Tibial nerve (tissue), 4 donors: ENCODE measurements at regions not wholly inside any gene's neighbourhood (a gene's known extent, or its start where the extent isn't known, plus 50 kb on each side); places are given as distances from the start of the nearest gene placed in this dataset.

Source experiments
- DNase-seq, 2 donors: peaks; one replicate each; pipeline ENCODE4 v3.0.0-alpha.2; 2019; ENCODE audit warnings: low spot score in 2 of 2
- H3K27ac ChIP-seq, 4 donors: fragments of 200-600 bp; sonication (generic) in 3 of 4; one replicate each; pipeline ENCODE4 v1.5.1; 2017 to 2019; ENCODE audit warnings: mild to moderate bottlenecking in 1 of 4
- H3K27me3 ChIP-seq, 2 donors: fragments of 200-600 bp; sonication (generic) in 1 of 2; one replicate each; pipeline versions ENCODE4 v1.5.1 to v1.6.0; 2017 to 2019
- H3K36me3 ChIP-seq, 3 donors: fragments of 200-600 bp; sonication (generic); one replicate each; pipeline ENCODE4 v1.5.1; 2018 to 2019
- H3K4me1 ChIP-seq, 4 donors: fragments of 200-600 bp; sonication (generic) in 3 of 4; one replicate each; pipeline ENCODE4 v1.5.1; 2017 to 2019
- H3K4me3 ChIP-seq, 4 donors: fragments of 200-600 bp; sonication (generic) in 3 of 4; one replicate each; pipeline ENCODE4 v1.5.1; 2017 to 2019; ENCODE audit warnings: mild to moderate bottlenecking in 1 of 4, moderate library complexity in 1 of 4
- H3K9me3 ChIP-seq, 4 donors: fragments of 200-600 bp; sonication (generic) in 3 of 4; one replicate each; pipeline ENCODE4 v1.5.1; 2017 to 2019
- EP300 ChIP-seq, 2 donors: sonication (generic); formaldehyde crosslinking; IDR thresholded peaks; one replicate each; pipeline ENCODE4 v1.6.1; 2017; ENCODE audit warnings: antibody characterized with exemption in 2 of 2, mild to moderate bottlenecking in 1 of 2
- POLR2A ChIP-seq, 2 donors: fragments of 450-650 bp; IDR thresholded peaks; one replicate each; pipeline ENCODE4 v1.6.1; 2017; ENCODE audit warnings: antibody characterized with exemption in 2 of 2, mild to moderate bottlenecking in 2 of 2, moderate library complexity in 2 of 2
- WGBS, 2 donors: methylation state at CpG; one replicate each; pipeline ENCODE4 v1.1.5; 2018; 5-methylcytosine and 5-hydroxymethylcytosine counted together
- TF ChIP-seq, protein P1 (sequence below), 5 experiments: fragments of 200-600 bp in 3 of 5; fragments of 450-650 bp in 2 of 5; sonication (generic) in 3 of 5; IDR thresholded peaks; one replicate each; pipeline ENCODE4 v1.5.1; 2016 to 2019; ENCODE audit warnings: antibody characterized with exemption in 5 of 5, mild to moderate bottlenecking in 3 of 5, moderate library complexity in 2 of 5

GRCh38 chr4:19982556-19982955 lies 269.1 kb upstream of the SLIT2 start:
- Histone ChIP-seq H3K27me3 (no peaks in the 10 kb centered on the region), H3K27ac (no peak overlapping the region), H3K36me3 (no peaks in the 10 kb centered on the region), H3K4me1 (no peaks in the 10 kb centered on the region), H3K4me3 (no peak overlapping the region), H3K9me3 (peaks cover 0 to 24% (median 9%) of the 10 kb centered on the region in 4 donors)
- no peak for DNase-seq
- 77 to 90% methylated on average over 3 of the region's 3 CpGs for WGBS, 2 donors
- TF ChIP-seq POLR2A (IDR thresholded peaks at IDR 0.05) (no peak), EP300 (IDR thresholded peaks at IDR 0.05) (no peak)
- TF ChIP-seq, protein P1, sequence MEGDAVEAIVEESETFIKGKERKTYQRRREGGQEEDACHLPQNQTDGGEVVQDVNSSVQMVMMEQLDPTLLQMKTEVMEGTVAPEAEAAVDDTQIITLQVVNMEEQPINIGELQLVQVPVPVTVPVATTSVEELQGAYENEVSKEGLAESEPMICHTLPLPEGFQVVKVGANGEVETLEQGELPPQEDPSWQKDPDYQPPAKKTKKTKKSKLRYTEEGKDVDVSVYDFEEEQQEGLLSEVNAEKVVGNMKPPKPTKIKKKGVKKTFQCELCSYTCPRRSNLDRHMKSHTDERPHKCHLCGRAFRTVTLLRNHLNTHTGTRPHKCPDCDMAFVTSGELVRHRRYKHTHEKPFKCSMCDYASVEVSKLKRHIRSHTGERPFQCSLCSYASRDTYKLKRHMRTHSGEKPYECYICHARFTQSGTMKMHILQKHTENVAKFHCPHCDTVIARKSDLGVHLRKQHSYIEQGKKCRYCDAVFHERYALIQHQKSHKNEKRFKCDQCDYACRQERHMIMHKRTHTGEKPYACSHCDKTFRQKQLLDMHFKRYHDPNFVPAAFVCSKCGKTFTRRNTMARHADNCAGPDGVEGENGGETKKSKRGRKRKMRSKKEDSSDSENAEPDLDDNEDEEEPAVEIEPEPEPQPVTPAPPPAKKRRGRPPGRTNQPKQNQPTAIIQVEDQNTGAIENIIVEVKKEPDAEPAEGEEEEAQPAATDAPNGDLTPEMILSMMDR (IDR thresholded peaks at IDR 0.05), result no peak

GRCh38 chr4:19971829-19972228 lies 279.9 kb upstream of the SLIT2 start:
- H3K4me3 ChIP-seq, result no peak overlapping the region
- no peaks in the 10 kb centered on the region for H3K4me1 ChIP-seq
- no peaks in the 10 kb centered on the region for H3K36me3 ChIP-seq
- H3K27me3 ChIP-seq, result no peaks in the 10 kb centered on the region
- no peak overlapping the region for H3K27ac ChIP-seq
- peaks cover 0 to 7% (median 0%) of the 10 kb centered on the region in 4 donors for H3K9me3 ChIP-seq
- DNase-seq, result no peak
- TF ChIP-seq, protein P1 (IDR thresholded peaks at IDR 0.05), result no peak
- no peak for TF ChIP-seq EP300 (IDR thresholded peaks at IDR 0.05)
- TF ChIP-seq POLR2A (IDR thresholded peaks at IDR 0.05), result no peak
- WGBS, 2 donors, result 55 to 82% methylated on average over 1 of the region's 1 CpG

DNA sequence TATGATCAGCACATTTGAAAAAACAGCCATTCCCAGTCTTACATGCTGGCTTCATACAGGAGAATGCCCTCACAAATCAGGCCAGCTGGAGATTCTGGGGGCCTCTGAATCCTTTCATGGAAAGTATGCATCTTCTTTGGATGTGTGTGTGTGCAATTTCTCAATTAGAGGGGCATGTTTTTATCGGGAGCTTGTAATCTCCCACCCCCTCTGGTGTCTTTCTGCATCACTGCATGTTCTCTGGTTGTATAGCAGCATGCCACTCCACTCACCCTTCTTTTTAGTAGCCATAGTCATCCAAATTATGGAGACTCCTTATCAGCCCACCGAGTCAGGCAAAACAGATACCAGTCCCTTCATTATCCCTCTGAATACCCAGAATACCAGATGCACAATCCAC lies 282.2 kb upstream of the SLIT2 start:
- 66 to 73% methylated on average over 2 of the region's 2 CpGs for WGBS, 2 donors
- TF ChIP-seq, protein P1 (IDR thresholded peaks at IDR 0.05), result no peak
- TF ChIP-seq EP300 (IDR thresholded peaks at IDR 0.05), result no peak
- no peak for TF ChIP-seq POLR2A (IDR thresholded peaks at IDR 0.05)
- Histone ChIP-seq H3K27me3 (no peaks in the 10 kb centered on the region), H3K27ac (no peak overlapping the region), H3K9me3 (peaks cover 0 to 4% (median 0%) of the 10 kb centered on the region in 4 donors), H3K4me3 (no peak overlapping the region), H3K36me3 (no peaks in the 10 kb centered on the region), H3K4me1 (no peaks in the 10 kb centered on the region)
- DNase-seq, result no peak

DNA sequence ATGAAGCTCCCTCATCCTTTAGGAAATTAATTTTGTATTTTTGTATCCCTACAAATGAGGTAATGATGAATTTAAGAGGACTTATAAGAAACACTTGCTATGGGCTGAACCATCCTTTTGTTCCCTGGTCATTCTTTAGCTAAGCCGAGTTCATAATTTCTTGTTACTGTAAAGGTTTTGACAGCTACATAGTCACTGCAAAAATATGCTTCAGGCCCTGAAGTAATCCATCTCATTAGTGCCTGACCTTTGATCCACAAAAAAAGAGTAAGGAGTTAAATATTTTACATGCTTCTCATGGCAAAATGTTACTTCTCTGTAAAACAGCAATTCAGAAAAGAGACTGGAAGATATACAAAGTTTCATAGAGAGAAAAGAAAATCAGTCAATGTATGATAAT lies 290.6 kb upstream of the SLIT2 start:
- TF ChIP-seq POLR2A (IDR thresholded peaks at IDR 0.05) (no peak), EP300 (IDR thresholded peaks at IDR 0.05) (no peak)
- TF ChIP-seq, protein P1 (IDR thresholded peaks at IDR 0.05), result no peak
- Histone ChIP-seq H3K27ac (no peak overlapping the region), H3K36me3 (no peaks in the 10 kb centered on the region), H3K4me1 (no peaks in the 10 kb centered on the region), H3K4me3 (no peak overlapping the region), H3K27me3 (no peaks in the 10 kb centered on the region), H3K9me3 (peaks cover 0 to 4% (median 0%) of the 10 kb centered on the region in 4 donors)
- WGBS, 2 donors, result 44 to 46% methylated on average over 1 of the region's 1 CpG
- no peak for DNase-seq

DNA sequence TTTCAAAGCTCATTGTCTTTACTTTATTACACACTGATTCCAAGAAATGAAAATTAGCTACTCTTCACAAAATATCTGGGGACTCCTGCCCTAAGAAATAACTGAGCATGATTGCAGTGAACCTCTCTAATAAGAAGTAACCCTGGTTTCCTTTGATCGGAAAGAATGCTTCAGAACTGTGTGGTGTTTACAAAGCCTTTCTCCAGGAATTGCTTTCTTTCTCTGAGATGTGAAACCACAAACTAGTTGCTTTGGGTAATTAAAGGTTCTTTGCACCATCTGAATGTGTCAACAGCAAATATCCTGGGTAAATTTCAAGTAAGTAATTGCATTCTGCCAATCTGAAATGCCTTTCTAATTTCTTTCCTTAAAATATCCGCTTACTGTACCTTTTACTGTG lies 292.9 kb upstream of the SLIT2 start:
- H3K4me1 ChIP-seq, result no peaks in the 10 kb centered on the region
- no peak overlapping the region for H3K4me3 ChIP-seq
- TF ChIP-seq EP300 (IDR thresholded peaks at IDR 0.05) (no peak), POLR2A (IDR thresholded peaks at IDR 0.05) (no peak)
- TF ChIP-seq, protein P1 (IDR thresholded peaks at IDR 0.05), result no peak
- no peak for DNase-seq
- no peak overlapping the region for H3K27ac ChIP-seq
- 77 to 78% methylated on average over 2 of the region's 2 CpGs for WGBS, 2 donors
- H3K27me3 ChIP-seq, result no peaks in the 10 kb centered on the region
- H3K9me3 ChIP-seq, result peaks cover 0 to 4% (median 0%) of the 10 kb centered on the region in 4 donors
- H3K36me3 ChIP-seq, result no peaks in the 10 kb centered on the region
